ENCODE measurements at regions not wholly inside any gene's neighbourhood (a gene's known extent, or its start where the extent isn't known, plus 50 kb on each side); places are given as distances from the start of the nearest gene placed in this dataset.

- DNase-seq: peak in 13 of 56 donors; percentile 0 to 14 (median 4)
Observed at GRCh38 chrX:22652596-22652995, 347.2 kb upstream of the DDX53 start.

DNA sequence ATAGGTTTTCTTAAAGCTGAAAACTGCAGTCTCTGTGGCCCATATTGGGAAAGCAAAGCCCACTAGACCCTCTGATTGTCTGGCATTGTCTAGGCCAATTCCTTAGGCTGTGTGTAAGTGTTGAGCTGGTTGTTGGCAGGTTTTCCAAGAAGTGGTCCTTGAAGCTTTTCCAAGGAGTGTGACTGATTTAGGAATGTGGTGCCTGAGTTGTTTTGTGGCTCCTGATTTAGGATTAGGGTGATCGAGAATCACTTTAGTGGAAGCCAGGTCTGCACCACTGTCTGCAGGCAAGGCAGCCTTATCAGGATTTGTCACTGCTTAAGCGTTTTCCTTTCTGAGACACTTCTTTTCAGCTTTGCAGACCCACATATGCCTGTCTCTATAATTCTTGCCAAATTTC, 339.0 kb upstream of the DDX53 start:
- DNase-seq: no peak

GRCh38 chrX:22662776-22663175, 337.0 kb upstream of the DDX53 start:
- no peak for DNase-seq

GRCh38 chrX:22664826-22665225, 334.9 kb upstream of the DDX53 start:
- no peak for DNase-seq

GRCh38 chrX:22665818-22666217, 333.9 kb upstream of the DDX53 start:
- DNase-seq: no peak

- DNase-seq: peak in 33 of 56 donors; percentile 0 to 76 (median 16)
Observed at GRCh38 chrX:22666441-22666840, 333.3 kb upstream of the DDX53 start.

DNA sequence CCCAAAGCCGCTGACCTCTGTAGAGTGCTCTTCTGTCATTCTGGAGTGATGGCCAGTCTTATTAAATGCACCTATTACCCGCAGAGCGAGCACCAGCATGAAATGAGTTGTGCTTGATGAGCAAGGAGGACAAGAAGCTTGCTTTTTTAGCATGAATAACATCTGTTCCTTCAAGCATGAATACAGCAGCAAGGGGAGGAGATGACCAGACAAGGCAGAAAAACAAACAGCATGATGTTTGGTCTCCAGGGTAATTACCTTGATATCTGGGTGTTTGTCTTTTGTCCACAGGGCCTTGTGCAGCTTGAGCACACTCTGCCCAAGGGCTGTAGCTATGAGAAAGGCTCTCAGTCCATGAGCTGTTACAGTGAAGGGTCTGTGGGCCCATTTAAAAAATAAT, 324.8 kb upstream of the DDX53 start:
- DNase-seq: no peak

DNA sequence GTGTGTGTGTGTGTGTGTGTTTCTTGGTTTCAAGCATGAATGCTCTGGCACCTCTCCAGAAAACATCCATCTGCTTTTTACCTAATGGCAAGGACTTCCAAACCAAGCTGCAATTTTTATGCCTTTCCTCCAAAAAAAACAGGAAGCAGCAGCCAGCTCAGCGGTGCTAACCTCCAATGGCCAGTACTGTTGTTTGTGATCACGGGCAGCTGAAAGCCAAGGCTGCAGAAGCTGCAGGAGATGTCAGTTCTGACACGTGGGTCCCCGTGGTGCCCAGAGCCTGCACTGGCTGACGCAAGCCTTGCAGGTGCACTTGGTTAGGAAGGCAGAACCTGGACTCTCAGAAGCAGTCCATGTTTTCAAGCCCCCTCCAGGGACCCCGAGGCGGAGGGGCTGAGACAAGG, 313.6 kb upstream of the DDX53 start:
- peak in 8 of 56 donors; percentile 0 to 15 (median 0) for DNase-seq

DNA sequence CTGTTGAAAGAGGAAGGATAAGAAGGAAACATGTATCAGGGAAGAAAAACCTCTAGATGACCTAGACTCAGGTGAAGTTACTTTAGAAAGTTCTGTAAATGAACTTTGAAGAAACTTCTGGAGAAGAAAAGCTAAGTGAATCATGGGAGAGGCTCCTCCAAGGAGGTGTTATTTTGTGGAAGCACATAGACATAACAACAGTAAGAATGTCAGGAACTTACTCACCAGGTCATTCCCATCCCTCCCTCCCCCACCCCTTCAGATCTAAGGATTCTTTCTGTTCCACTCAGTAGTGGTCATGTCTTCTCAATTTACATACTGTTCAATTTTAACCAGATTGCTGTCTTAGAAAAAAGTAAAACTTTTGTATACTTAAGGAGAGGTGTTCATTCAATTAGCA, 310.5 kb upstream of the DDX53 start:
- no peak for DNase-seq

DNA sequence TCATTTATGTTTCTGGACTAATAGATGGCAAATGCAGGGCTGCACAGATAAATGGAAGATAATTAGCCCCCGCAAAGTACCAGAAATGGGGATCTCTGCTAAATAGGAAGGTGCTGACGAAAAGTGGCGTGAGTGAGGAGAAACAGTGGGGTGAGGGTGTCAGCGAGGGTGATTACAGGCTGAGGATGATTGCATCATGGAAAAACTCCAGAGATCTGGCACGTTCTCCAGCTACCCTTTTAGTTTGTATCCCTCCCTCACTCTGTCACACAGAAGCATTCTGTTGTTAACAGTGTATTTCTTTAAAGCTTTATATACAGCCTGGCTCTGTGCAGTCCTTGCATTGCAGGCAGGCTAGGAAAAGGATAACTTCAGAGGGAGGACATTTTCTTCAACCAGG, 309.6 kb upstream of the DDX53 start:
- peak in 1 of 56 donors; percentile 1 for DNase-seq

- DNase-seq: no peak
Observed at GRCh38 chrX:22691966-22692565, 307.7 kb upstream of the DDX53 start.

DNA sequence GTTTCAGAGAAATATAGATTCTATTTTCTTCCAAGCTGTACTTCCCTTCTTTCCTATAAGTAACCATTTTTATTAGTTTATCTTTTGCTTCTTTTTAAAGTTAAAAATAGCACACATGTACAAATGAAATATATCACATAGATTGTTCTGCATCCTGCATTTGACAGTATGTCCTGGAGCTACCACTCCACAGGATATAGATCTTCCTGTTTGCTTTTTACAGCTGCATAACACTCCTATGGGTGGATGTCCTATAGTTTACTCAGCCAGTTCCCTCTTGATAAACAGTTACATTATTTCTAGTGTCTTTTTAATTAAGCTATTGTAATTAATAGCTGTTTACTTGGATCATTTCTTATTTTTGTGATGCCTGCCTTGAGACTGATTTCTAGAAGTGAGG, 301.6 kb upstream of the DDX53 start:
- no peak for DNase-seq

GRCh38 chrX:22699581-22700091, 300.1 kb upstream of the DDX53 start:
- DNase-seq: no peak

DNA sequence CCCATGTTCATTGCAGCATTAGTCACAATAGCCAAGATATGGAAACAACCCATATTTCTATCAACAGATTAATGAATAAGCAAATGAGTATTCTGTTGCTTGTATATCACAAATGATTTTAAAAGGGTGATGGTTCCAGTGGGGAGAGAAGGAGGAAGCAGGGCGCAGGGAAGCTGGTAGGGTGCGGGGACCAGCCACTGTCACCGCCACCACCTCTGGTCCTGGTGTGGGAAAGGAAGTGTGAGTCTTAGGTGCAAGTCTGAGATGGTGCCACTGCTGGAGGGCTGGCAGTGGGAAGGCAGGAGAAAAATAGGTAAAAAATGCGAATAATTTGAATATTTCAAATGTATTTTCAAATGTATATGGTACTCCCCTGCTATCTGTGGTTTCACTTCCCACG, 286.8 kb upstream of the DDX53 start:
- DNase-seq: no peak

DNA sequence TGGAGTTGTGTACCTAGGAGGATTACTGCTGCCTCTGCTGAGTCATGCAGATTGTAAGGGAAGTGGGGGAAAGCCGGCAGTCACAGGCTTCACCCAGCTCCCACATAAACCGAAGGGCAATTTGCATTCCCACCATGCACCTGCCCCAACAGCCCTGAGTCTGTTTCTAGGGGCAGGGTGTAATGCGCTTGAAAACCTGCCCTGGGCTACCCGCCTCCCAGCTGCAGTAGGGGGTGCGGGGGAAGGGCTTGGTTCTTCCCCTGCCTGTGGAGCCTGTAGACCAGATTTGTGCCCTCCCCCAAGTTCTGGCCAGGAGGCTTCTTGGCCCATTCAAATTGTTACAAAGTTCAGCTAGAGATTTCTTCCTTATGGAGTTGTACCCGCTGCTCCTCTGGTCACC, 269.2 kb upstream of the DDX53 start:
- no peak for DNase-seq

GRCh38 chrX:22737541-22737940, 262.2 kb upstream of the DDX53 start:
- no peak for DNase-seq

GRCh38 chrX:22739276-22739675, 260.5 kb upstream of the DDX53 start:
- DNase-seq: no peak

DNA sequence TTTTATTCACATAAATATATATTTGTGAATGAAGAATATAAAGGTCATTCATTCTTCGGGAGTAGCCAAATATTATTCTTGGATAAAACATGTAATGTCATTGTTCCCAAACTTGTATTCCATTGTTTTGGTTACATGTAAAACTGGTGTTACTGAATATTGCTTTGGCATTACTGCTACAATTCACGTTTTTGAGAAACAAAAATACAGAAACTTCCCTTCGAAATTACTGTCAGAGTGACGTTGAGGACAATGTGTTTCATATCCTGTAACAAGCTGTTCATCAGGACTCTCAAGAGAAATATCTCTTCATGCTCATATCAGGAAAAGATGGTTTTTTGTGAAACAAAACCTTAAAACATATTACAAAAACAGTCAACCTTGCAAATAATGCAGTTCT, 258.9 kb upstream of the DDX53 start:
- DNase-seq: no peak

DNA sequence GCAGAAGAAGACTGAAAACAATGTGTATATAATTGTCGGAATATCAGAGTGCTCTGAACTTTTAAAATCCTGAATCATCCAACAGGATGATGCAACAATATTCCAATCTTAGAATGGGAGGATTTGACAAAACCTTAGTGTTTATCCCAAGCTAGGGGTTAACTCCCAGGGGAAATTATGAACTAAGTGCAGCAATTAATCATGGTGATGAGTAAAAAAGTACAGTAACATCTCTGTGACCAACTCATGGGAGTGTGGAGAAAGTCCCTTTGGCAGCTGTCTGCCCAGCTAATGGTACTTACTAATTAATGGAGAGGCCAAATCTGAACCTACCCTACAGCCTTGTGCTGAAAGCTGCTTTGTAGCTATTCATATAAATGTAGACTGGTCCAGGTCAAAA, 257.6 kb upstream of the DDX53 start:
- DNase-seq: no peak

GRCh38 chrX:22746081-22746480, 253.7 kb upstream of the DDX53 start:
- peak in 6 of 56 donors; percentile 0 to 3 (median 0) for DNase-seq

GRCh38 chrX:22748093-22748999, 251.4 kb upstream of the DDX53 start:
- DNase-seq: peak in 33 of 56 donors; percentile 0 to 28 (median 3)

DNA sequence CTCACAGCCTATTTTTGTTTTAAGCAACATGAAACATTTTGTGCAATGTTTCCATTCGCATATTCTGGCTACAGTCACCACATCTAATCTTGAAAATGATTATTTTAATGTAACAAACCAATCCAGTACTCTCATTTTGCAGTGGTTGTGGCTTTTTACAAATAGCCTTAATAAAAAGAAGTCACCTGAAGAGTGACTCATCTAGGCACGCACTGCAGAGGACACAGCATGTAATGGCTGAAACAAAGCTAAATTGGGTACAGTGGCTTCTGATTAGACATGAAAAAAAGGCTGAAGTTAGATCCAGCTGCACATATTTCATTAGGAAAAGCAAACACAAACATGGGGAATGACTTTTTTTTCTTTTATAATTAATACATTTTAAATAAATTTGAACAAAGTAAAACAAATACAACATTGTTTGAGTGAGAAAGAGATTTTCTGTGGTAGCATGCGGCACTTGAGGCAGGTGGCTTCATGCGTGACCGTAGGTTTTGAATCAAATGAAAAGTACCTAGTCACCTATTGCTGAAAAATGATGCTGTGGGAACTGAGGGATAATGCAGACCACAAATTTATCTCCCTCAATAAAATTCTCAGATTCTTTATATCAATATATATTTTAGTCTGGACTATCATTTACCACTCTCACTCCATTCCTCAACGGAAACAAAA, 240.8 kb upstream of the DDX53 start:
- no peak for DNase-seq

Measured in amygdala (tissue), 56 donors.